Transverse colon (tissue), 4 donors: ENCODE measurements at regions not wholly inside any gene's neighbourhood (a gene's known extent, or its start where the extent isn't known, plus 50 kb on each side); places are given as distances from the start of the nearest gene placed in this dataset.
"Not testable (repeated sequence)": the region's sequence is repeated elsewhere in the genome, so short reads cannot be mapped to it uniquely, and the experiment has no call there.

Source experiments
- DNase-seq: peaks from one replicate; pipeline ENCODE4 v3.0.0-alpha.2; 2019
- H3K27ac ChIP-seq, 4 donors: fragments of 200-600 bp; sonication (generic); 2 replicates each; pipeline ENCODE4 v1.5.1; 2016 to 2018; ENCODE audit warnings: inconsistent platforms in 4 of 4
- H3K27me3 ChIP-seq: fragments of 200-600 bp; sonication (generic); 2 replicates; pipeline ENCODE4 v1.5.1; 2017; ENCODE audit warnings: inconsistent platforms
- H3K36me3 ChIP-seq, 4 donors: fragments of 200-600 bp; sonication (generic); 2 replicates each; pipeline ENCODE4 v1.5.1; 2017 to 2019; ENCODE audit warnings: inconsistent platforms in 4 of 4
- H3K4me1 ChIP-seq, 4 donors: fragments of 200-600 bp; sonication (generic); 2 replicates each; pipeline ENCODE4 v1.5.1; 2017 to 2020; ENCODE audit warnings: inconsistent platforms in 4 of 4
- H3K4me3 ChIP-seq, 4 donors: fragments of 200-600 bp; sonication (generic); 1 replicate in 1 of 4; 2 replicates in 3 of 4; pipeline versions ENCODE4 v1.5.1 to v1.6.1; 2017 to 2019; ENCODE audit warnings: inconsistent platforms in 4 of 4
- H3K9me3 ChIP-seq, 2 donors: fragments of 200-600 bp; sonication (generic); 2 replicates each; pipeline ENCODE4 v1.5.1; 2017 to 2019; ENCODE audit warnings: inconsistent platforms in 2 of 2
- EP300 ChIP-seq: sonication (generic); formaldehyde crosslinking; IDR thresholded peaks from one replicate; pipeline ENCODE4 v1.6.1; 2017; ENCODE audit warnings: antibody characterized with exemption, low read depth
- POLR2A ChIP-seq: fragments of 450-650 bp; IDR thresholded peaks from one replicate; pipeline ENCODE4 v1.6.1; 2016; ENCODE audit warnings: antibody characterized with exemption, mild to moderate bottlenecking, moderate library complexity
- POLR2AphosphoS5 ChIP-seq, 3 donors: sonication (generic); formaldehyde crosslinking; IDR thresholded peaks; one replicate each; pipeline ENCODE4 v1.6.1; 2016; ENCODE audit warnings: antibody characterized with exemption in 3 of 3
- WGBS, 2 donors: methylation state at CpG; one replicate each; pipeline ENCODE4 v1.1.5; 2018; ENCODE audit warnings: low coverage in 1 of 2; 5-methylcytosine and 5-hydroxymethylcytosine counted together
- in situ Hi-C, 4 donors: fragments of 200-750 bp; cut with MboI; loops; one replicate each; pipeline versions ENCODE4 v1.15.0 to v1.15.1; 2017; ENCODE audit warnings: low sequenced_read_pairs in 3 of 4, low pct_ligation_motif_present in 1 of 4, low pct_unique_long_range_greater_than_20kb in 1 of 4
- intact Hi-C: fragments of 100-400 bp; cut with DNase I; formaldehyde crosslinking; loops from one replicate; pipeline ENCODE4 v1.15.1; 2023; ENCODE audit warnings: low total_unique reads
- TF ChIP-seq, protein P1 (sequence below), 5 experiments: fragments of 200-600 bp in 3 of 5; fragments of 450-650 bp in 2 of 5; sonication (generic) in 3 of 5; IDR thresholded peaks; 1 replicate in 2 of 5; 2 replicates in 3 of 5; pipeline ENCODE4 v1.5.1; 2016 to 2017; ENCODE audit warnings: antibody characterized with exemption in 5 of 5, inconsistent platforms in 3 of 5, mild to moderate bottlenecking in 2 of 5, moderate library complexity in 1 of 5

DNA sequence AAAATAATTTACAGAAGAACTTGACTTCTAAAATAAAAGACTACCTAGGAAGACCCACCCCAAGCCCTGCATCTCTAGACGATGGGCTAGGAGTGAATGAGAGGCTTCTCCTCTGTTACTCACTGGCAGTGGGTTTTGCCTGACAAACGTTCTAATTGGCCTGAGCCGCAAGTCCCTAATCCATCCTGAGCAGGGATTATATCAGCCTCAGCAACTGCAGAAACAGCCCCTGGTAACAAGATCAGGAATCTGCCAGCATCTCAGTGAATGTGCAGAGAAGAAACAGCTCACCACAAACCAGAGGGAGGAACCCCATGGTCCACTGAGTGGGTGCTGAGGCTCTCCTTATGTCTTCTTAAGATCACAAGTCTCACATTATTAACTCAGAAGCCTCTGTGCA is 240.6 kb downstream of the BRINP2 start:
- WGBS, 2 donors, result 45 to 60% methylated on average over 1 to 3 of the region's 3 CpGs
- H3K4me1 ChIP-seq, result no peaks in the 10 kb centered on the region
- H3K4me3 ChIP-seq, result no peak overlapping the region
- no peaks in the 10 kb centered on the region for H3K27me3 ChIP-seq
- no peak overlapping the region for H3K27ac ChIP-seq
- no peak for TF ChIP-seq POLR2A
- H3K9me3 ChIP-seq, result no peaks in the 10 kb centered on the region
- no peaks in the 10 kb centered on the region for H3K36me3 ChIP-seq
- in situ Hi-C loops, result no loop called here
- intact Hi-C loops, result no loop called here
- DNase-seq, result no peak

DNA sequence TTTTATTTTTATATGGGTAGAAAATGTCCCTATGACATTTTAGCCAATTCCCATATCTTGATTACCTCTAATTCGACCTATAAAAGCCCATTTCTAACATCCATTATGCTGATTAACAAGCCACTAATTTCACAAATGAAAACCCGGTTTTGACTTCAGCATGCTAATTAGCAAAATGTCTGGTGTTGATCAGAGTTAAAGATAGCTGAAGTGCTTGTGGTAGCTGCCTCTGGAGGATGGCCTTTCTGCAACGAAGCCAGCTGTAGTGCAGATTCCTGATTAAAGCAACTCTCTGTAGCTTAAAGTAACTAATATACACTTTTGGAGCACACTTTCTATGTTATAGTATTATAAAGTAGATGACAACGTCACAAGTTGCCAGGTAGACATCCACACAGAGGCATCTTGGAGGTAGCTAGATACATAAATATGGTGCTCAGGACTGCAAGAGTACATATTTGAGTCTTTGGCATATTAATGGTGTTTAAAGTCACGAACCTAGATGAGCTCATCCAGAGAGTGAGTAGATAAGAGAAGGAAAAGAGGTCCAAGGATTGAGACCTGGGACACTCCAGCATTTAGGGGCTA is 239.5 kb downstream of the BRINP2 start:
- H3K9me3 ChIP-seq, result no peaks in the 10 kb centered on the region
- H3K27ac ChIP-seq, result no peak overlapping the region
- no peaks in the 10 kb centered on the region for H3K4me1 ChIP-seq
- in situ Hi-C loops, result no loop called here
- TF ChIP-seq POLR2AphosphoS5 (IDR thresholded peaks at IDR 0.05), result no peak
- no peak for TF ChIP-seq EP300
- TF ChIP-seq, protein P1, sequence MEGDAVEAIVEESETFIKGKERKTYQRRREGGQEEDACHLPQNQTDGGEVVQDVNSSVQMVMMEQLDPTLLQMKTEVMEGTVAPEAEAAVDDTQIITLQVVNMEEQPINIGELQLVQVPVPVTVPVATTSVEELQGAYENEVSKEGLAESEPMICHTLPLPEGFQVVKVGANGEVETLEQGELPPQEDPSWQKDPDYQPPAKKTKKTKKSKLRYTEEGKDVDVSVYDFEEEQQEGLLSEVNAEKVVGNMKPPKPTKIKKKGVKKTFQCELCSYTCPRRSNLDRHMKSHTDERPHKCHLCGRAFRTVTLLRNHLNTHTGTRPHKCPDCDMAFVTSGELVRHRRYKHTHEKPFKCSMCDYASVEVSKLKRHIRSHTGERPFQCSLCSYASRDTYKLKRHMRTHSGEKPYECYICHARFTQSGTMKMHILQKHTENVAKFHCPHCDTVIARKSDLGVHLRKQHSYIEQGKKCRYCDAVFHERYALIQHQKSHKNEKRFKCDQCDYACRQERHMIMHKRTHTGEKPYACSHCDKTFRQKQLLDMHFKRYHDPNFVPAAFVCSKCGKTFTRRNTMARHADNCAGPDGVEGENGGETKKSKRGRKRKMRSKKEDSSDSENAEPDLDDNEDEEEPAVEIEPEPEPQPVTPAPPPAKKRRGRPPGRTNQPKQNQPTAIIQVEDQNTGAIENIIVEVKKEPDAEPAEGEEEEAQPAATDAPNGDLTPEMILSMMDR (IDR thresholded peaks at IDR 0.05), result no peak
- no peak for TF ChIP-seq POLR2A
- no peak overlapping the region for H3K4me3 ChIP-seq
- no peaks in the 10 kb centered on the region for H3K27me3 ChIP-seq
- 62 to 77% methylated on average over 5 of the region's 5 CpGs for WGBS, 2 donors
- intact Hi-C loops, result no loop called here
- H3K36me3 ChIP-seq, result no peaks in the 10 kb centered on the region
- DNase-seq, result no peak

DNA sequence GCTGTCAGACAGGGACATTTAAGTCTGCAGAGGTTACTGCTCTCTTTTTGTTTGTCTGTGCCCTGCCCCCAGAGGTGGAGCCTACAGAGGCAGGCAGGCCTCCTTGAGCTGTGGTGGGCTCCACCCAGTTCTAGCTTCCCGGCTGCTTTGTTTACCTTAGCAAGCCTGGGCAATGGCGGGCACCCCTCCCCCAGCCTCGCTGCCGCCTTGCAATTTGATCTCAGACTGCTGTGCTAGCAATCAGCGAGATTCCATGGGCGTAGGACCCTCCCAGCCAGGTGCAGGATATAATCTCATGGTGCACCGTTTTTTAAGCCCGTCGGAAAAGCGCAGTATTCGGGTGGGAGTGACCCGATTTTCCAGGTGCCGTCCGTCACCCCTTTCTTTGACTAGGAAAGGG is 235.6 kb downstream of the BRINP2 start:
- DNase-seq, H3K27ac ChIP-seq, H3K27me3 ChIP-seq, in situ Hi-C loops, H3K9me3 ChIP-seq, H3K4me3 ChIP-seq, H3K4me1 ChIP-seq, H3K36me3 ChIP-seq, intact Hi-C loops: not testable (repeated sequence)
- WGBS, 2 donors, result 65 to 80% methylated on average over 9 to 13 of the region's 14 CpGs

DNA sequence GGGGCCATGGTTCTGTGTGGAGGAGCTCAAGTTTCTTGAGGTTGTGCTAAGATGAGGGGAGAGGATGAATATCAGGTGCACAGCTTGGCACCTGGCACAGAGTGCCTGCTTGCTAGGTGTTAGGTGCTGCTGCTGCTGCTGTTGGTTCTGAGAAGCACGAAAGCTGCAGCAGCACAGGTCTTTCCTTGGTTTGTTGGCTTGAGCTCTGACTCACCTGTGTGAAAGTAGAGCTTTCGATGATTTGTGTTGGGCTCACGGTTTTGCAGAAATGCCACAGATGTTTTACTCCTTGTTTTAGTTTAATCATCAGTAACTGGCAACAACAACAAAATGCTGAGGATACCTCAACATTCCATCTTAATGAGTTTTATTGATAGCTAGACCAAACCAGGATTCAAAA is 221.6 kb downstream of the BRINP2 start:
- 67 to 77% methylated on average over 2 to 3 of the region's 3 CpGs for WGBS, 2 donors
- H3K4me3 ChIP-seq, result no peak overlapping the region
- TF ChIP-seq, protein P1 (IDR thresholded peaks at IDR 0.05), result no peak
- TF ChIP-seq POLR2A (no peak), EP300 (no peak), POLR2AphosphoS5 (IDR thresholded peaks at IDR 0.05) (no peak)

DNA sequence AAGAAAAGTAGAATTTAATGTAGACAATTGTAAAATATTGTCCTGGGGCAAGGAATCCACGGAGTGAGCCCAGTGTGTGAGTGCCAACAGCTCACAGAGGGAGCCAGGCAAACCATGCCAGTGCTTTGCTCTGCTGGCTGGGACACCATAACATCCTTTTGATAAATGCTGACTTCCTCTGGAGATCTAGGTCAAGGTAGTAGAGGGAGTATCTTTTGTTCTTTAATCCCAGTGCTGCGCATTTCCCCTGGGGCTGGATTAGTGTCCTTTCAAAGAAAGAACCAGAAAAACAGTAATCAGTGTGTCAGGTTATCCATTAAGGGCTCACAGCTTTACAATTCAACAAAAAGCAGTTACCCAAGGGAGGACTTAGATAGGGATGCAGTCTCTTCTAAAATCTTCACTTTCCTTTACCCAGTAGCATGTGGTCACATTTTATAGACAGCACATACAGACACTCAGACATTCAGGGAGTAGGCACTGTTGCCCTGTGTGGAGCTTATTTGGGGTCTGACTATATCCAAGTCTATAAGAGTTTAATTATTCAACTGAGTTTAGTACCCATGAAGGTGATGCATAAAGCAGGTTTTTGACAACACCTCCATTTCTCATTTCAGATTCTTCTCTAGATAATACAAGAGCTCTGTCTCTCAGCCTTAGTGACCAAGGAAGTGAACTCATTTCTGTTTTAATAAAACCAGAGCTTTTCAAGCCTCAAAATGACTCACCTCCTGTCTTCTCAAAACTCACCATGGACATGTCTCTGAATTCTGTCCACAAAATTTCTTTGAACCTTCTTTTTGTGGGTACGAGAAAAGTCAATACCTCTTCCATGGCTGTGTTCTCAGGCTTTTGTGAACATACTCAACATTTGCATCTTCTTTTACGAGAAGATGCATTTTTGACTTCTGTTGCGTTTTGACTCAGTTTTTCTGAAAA is 215.3 kb downstream of the BRINP2 start:
- Histone ChIP-seq H3K36me3 (no peaks in the 10 kb centered on the region), H3K4me3 (no peak overlapping the region), H3K27ac (no peak overlapping the region), H3K27me3 (no peaks in the 10 kb centered on the region), H3K4me1 (no peaks in the 10 kb centered on the region), H3K9me3 (no peaks in the 10 kb centered on the region)
- WGBS, 2 donors, result 53 to 78% methylated on average over 3 to 5 of the region's 5 CpGs
- TF ChIP-seq POLR2A (no peak), POLR2AphosphoS5 (IDR thresholded peaks at IDR 0.05) (no peak), EP300 (no peak)
- TF ChIP-seq, protein P1 (IDR thresholded peaks at IDR 0.05), result no peak
- in situ Hi-C loops (no loop called here), intact Hi-C loops (no loop called here)
- no peak for DNase-seq

More for the DNA sequence above, 221.6 kb downstream of the BRINP2 start:
- Histone ChIP-seq H3K27me3 (no peaks in the 10 kb centered on the region), H3K4me1 (no peaks in the 10 kb centered on the region), H3K27ac (no peak overlapping the region), H3K36me3 (no peaks in the 10 kb centered on the region), H3K9me3 (no peaks in the 10 kb centered on the region)
- intact Hi-C loops (no loop called here), in situ Hi-C loops (no loop called here)
- no peak for DNase-seq
